ENCODE measurements at regions not wholly inside any gene's neighbourhood (a gene's known extent, or its start where the extent isn't known, plus 50 kb on each side); places are given as distances from the start of the nearest gene placed in this dataset.

- ATAC-seq (no peak), DNase-seq (no peak)
- no peaks in the 10 kb centered on the region for H3K27me3 ChIP-seq
- TF ChIP-seq POLR2A (IDR thresholded peaks at IDR 0.05) (no peak), CTCF (IDR thresholded peaks at IDR 0.05 in 4 of 5, conservative IDR thresholded peaks at IDR 0.05 in 1 of 5) (no peak)
- intact Hi-C loops (cut with DNase I; ENCODE audit: low total_unique reads) (no loop called here), in situ Hi-C loops (cut with MboI; ENCODE audit: low sequenced_read_pairs in 4 of 4) (no loop called here)
- H3K27ac ChIP-seq, result no peak overlapping the region
- no peaks in the 10 kb centered on the region for H3K4me1 ChIP-seq
- no peaks in the 10 kb centered on the region for H3K36me3 ChIP-seq
- no peak overlapping the region for H3K4me3 ChIP-seq
- no peaks in the 10 kb centered on the region for H3K9me3 ChIP-seq
Observed at GRCh38 chr2:8575834-8576423, 105.9 kb upstream of the ID2 start.

- TF ChIP-seq CTCF (IDR thresholded peaks at IDR 0.05 in 4 of 5, conservative IDR thresholded peaks at IDR 0.05 in 1 of 5), result no peak
- TF ChIP-seq POLR2A (IDR thresholded peaks at IDR 0.05), result no peak
- H3K9me3 ChIP-seq, result no peaks in the 10 kb centered on the region
- ATAC-seq (no peak), DNase-seq (peak in 1 of 2 donors; percentile 33)
- H3K36me3 ChIP-seq, result no peaks in the 10 kb centered on the region
- in situ Hi-C loops (cut with MboI; ENCODE audit: low sequenced_read_pairs in 4 of 4) (no loop called here), intact Hi-C loops (cut with DNase I; ENCODE audit: low total_unique reads) (no loop called here)
- no peaks in the 10 kb centered on the region for H3K27me3 ChIP-seq
- no peak overlapping the region for H3K27ac ChIP-seq
- H3K4me3 ChIP-seq, result no peak overlapping the region
- no peaks in the 10 kb centered on the region for H3K4me1 ChIP-seq
Observed at GRCh38 chr2:8576525-8577167, 105.2 kb upstream of the ID2 start.

GRCh38 chr2:8577573-8577972, 104.3 kb upstream of the ID2 start:
- ATAC-seq (no peak), DNase-seq (no peak)

GRCh38 chr2:8578335-8579244, 103.3 kb upstream of the ID2 start:
- DNase-seq (no peak), ATAC-seq (no peak)
- Histone ChIP-seq H3K27ac (no peak overlapping the region), H3K27me3 (no peaks in the 10 kb centered on the region), H3K9me3 (no peaks in the 10 kb centered on the region), H3K36me3 (no peaks in the 10 kb centered on the region), H3K4me3 (no peak overlapping the region), H3K4me1 (peaks cover 0 to 3% of the 10 kb centered on the region in 2 donors)
- intact Hi-C loops (cut with DNase I; ENCODE audit: low total_unique reads) (no loop called here), in situ Hi-C loops (cut with MboI; ENCODE audit: low sequenced_read_pairs in 4 of 4) (no loop called here)
- TF ChIP-seq CTCF (IDR thresholded peaks at IDR 0.05 in 4 of 5, conservative IDR thresholded peaks at IDR 0.05 in 1 of 5) (no peak), POLR2A (IDR thresholded peaks at IDR 0.05) (no peak)

More at GRCh38 chr2:8577573-8577972, 104.3 kb upstream of the ID2 start:
- intact Hi-C loops (cut with DNase I; ENCODE audit: low total_unique reads) (no loop called here), in situ Hi-C loops (cut with MboI; ENCODE audit: low sequenced_read_pairs in 4 of 4) (no loop called here)
- no peaks in the 10 kb centered on the region for H3K9me3 ChIP-seq
- no peaks in the 10 kb centered on the region for H3K27me3 ChIP-seq
- no peaks in the 10 kb centered on the region for H3K4me1 ChIP-seq
- H3K27ac ChIP-seq, result no peak overlapping the region
- H3K4me3 ChIP-seq, result no peak overlapping the region
- H3K36me3 ChIP-seq, result no peaks in the 10 kb centered on the region
- TF ChIP-seq POLR2A (IDR thresholded peaks at IDR 0.05) (no peak), CTCF (IDR thresholded peaks at IDR 0.05 in 4 of 5, conservative IDR thresholded peaks at IDR 0.05 in 1 of 5) (no peak)
